ENCODE measurements at regions not wholly inside any gene's neighbourhood (a gene's known extent, or its start where the extent isn't known, plus 50 kb on each side); places are given as distances from the start of the nearest gene placed in this dataset.

GRCh38 chr3:4219227-4219568 lies 84.0 kb upstream of the SETMAR start:
- Histone ChIP-seq H3K9me3 (ENCODE audit: control insufficient read depth, insufficient read depth, low read depth, low read length) (no peaks in the 10 kb centered on the region), H3K36me3 (ENCODE audit: control insufficient read depth, insufficient read depth, low read length) (no peaks in the 10 kb centered on the region), H3K4me1 (ENCODE audit: control insufficient read depth, insufficient read depth, low read length) (no peaks in the 10 kb centered on the region), H3K4me3 (ENCODE audit: low read depth, low read length) (no peak overlapping the region), H3K9ac (ENCODE audit: low read length) (no peak overlapping the region), H3K27ac (ENCODE audit: low read depth, low read length) (no peak overlapping the region), H3K27me3 (ENCODE audit: control insufficient read depth, insufficient read depth, low read length) (no peaks in the 10 kb centered on the region)

GRCh38 chr3:4220065-4220464 lies 83.1 kb upstream of the SETMAR start:
- H3K9me3 ChIP-seq (ENCODE audit: control insufficient read depth, insufficient read depth, low read depth, low read length) = no peaks in the 10 kb centered on the region
- H3K4me1 ChIP-seq (ENCODE audit: control insufficient read depth, insufficient read depth, low read length) = no peaks in the 10 kb centered on the region
- H3K27me3 ChIP-seq (ENCODE audit: control insufficient read depth, insufficient read depth, low read length) = no peaks in the 10 kb centered on the region
- no peak overlapping the region for H3K27ac ChIP-seq (ENCODE audit: low read depth, low read length)
- no peak overlapping the region for H3K4me3 ChIP-seq (ENCODE audit: low read depth, low read length)
- H3K36me3 ChIP-seq (ENCODE audit: control insufficient read depth, insufficient read depth, low read length) = no peaks in the 10 kb centered on the region
- no peak overlapping the region for H3K9ac ChIP-seq (ENCODE audit: low read length)

- Histone ChIP-seq H3K9ac (ENCODE audit: low read length) (no peak overlapping the region), H3K36me3 (ENCODE audit: control insufficient read depth, insufficient read depth, low read length) (no peaks in the 10 kb centered on the region), H3K27me3 (ENCODE audit: control insufficient read depth, insufficient read depth, low read length) (no peaks in the 10 kb centered on the region), H3K4me1 (ENCODE audit: control insufficient read depth, insufficient read depth, low read length) (no peaks in the 10 kb centered on the region), H3K9me3 (ENCODE audit: control insufficient read depth, insufficient read depth, low read depth, low read length) (no peaks in the 10 kb centered on the region), H3K4me3 (ENCODE audit: low read depth, low read length) (no peak overlapping the region), H3K27ac (ENCODE audit: low read depth, low read length) (no peak overlapping the region)
Measured at GRCh38 chr3:4222574-4223175, 80.5 kb upstream of the SETMAR start.

GRCh38 chr3:4223777-4224176 lies 79.4 kb upstream of the SETMAR start:
- Histone ChIP-seq H3K9ac (ENCODE audit: low read length) (no peak overlapping the region), H3K4me3 (ENCODE audit: low read depth, low read length) (no peak overlapping the region), H3K27me3 (ENCODE audit: control insufficient read depth, insufficient read depth, low read length) (no peaks in the 10 kb centered on the region), H3K4me1 (ENCODE audit: control insufficient read depth, insufficient read depth, low read length) (no peaks in the 10 kb centered on the region), H3K36me3 (ENCODE audit: control insufficient read depth, insufficient read depth, low read length) (no peaks in the 10 kb centered on the region), H3K27ac (ENCODE audit: low read depth, low read length) (no peak overlapping the region), H3K9me3 (ENCODE audit: control insufficient read depth, insufficient read depth, low read depth, low read length) (no peaks in the 10 kb centered on the region)

- Histone ChIP-seq H3K27ac (ENCODE audit: low read depth, low read length) (no peak overlapping the region), H3K27me3 (ENCODE audit: control insufficient read depth, insufficient read depth, low read length) (no peaks in the 10 kb centered on the region), H3K36me3 (ENCODE audit: control insufficient read depth, insufficient read depth, low read length) (no peaks in the 10 kb centered on the region), H3K9me3 (ENCODE audit: control insufficient read depth, insufficient read depth, low read depth, low read length) (no peaks in the 10 kb centered on the region), H3K9ac (ENCODE audit: low read length) (no peak overlapping the region), H3K4me3 (ENCODE audit: low read depth, low read length) (no peak overlapping the region), H3K4me1 (ENCODE audit: control insufficient read depth, insufficient read depth, low read length) (no peaks in the 10 kb centered on the region)
Measured at GRCh38 chr3:4224331-4224730, 78.8 kb upstream of the SETMAR start.

GRCh38 chr3:4225005-4225471 lies 78.1 kb upstream of the SETMAR start:
- Histone ChIP-seq H3K9ac (ENCODE audit: low read length) (no peak overlapping the region), H3K4me3 (ENCODE audit: low read depth, low read length) (no peak overlapping the region), H3K27ac (ENCODE audit: low read depth, low read length) (no peak overlapping the region), H3K9me3 (ENCODE audit: control insufficient read depth, insufficient read depth, low read depth, low read length) (no peaks in the 10 kb centered on the region), H3K36me3 (ENCODE audit: control insufficient read depth, insufficient read depth, low read length) (no peaks in the 10 kb centered on the region), H3K27me3 (ENCODE audit: control insufficient read depth, insufficient read depth, low read length) (no peaks in the 10 kb centered on the region), H3K4me1 (ENCODE audit: control insufficient read depth, insufficient read depth, low read length) (no peaks in the 10 kb centered on the region)

- Histone ChIP-seq H3K27ac (ENCODE audit: low read depth, low read length) (no peak overlapping the region), H3K4me3 (ENCODE audit: low read depth, low read length) (no peak overlapping the region), H3K9me3 (ENCODE audit: control insufficient read depth, insufficient read depth, low read depth, low read length) (no peaks in the 10 kb centered on the region), H3K27me3 (ENCODE audit: control insufficient read depth, insufficient read depth, low read length) (peaks cover 3% of the 10 kb centered on the region; the same call in 1 of the 2 replicates), H3K9ac (ENCODE audit: low read length) (no peak overlapping the region), H3K4me1 (ENCODE audit: control insufficient read depth, insufficient read depth, low read length) (peaks cover 6% of the 10 kb centered on the region; the same call in 1 of the 2 replicates), H3K36me3 (ENCODE audit: control insufficient read depth, insufficient read depth, low read length) (no peaks in the 10 kb centered on the region)
Measured at GRCh38 chr3:4228295-4228694, 74.9 kb upstream of the SETMAR start.

GRCh38 chr3:4231041-4231440 lies 72.1 kb upstream of the SETMAR start:
- no peaks in the 10 kb centered on the region for H3K9me3 ChIP-seq (ENCODE audit: control insufficient read depth, insufficient read depth, low read depth, low read length)
- H3K4me3 ChIP-seq (ENCODE audit: low read depth, low read length) = no peak overlapping the region
- no peak overlapping the region for H3K27ac ChIP-seq (ENCODE audit: low read depth, low read length)
- no peaks in the 10 kb centered on the region for H3K36me3 ChIP-seq (ENCODE audit: control insufficient read depth, insufficient read depth, low read length)
- H3K4me1 ChIP-seq (ENCODE audit: control insufficient read depth, insufficient read depth, low read length) = peaks cover 6% of the 10 kb centered on the region; the same call in 1 of the 2 replicates
- H3K9ac ChIP-seq (ENCODE audit: low read length) = no peak overlapping the region
- H3K27me3 ChIP-seq (ENCODE audit: control insufficient read depth, insufficient read depth, low read length) = peaks cover 6% of the 10 kb centered on the region; the same call in 1 of the 2 replicates

GRCh38 chr3:4232798-4233197 lies 70.4 kb upstream of the SETMAR start:
- Histone ChIP-seq H3K9me3 (ENCODE audit: control insufficient read depth, insufficient read depth, low read depth, low read length) (no peaks in the 10 kb centered on the region), H3K4me3 (ENCODE audit: low read depth, low read length) (no peak overlapping the region), H3K9ac (ENCODE audit: low read length) (no peak overlapping the region), H3K36me3 (ENCODE audit: control insufficient read depth, insufficient read depth, low read length) (no peaks in the 10 kb centered on the region), H3K4me1 (ENCODE audit: control insufficient read depth, insufficient read depth, low read length) (peaks cover 6% of the 10 kb centered on the region; the same call in 1 of the 2 replicates), H3K27me3 (ENCODE audit: control insufficient read depth, insufficient read depth, low read length) (peaks cover 6% of the 10 kb centered on the region; the same call in 1 of the 2 replicates), H3K27ac (ENCODE audit: low read depth, low read length) (no peak overlapping the region)

- Histone ChIP-seq H3K36me3 (ENCODE audit: control insufficient read depth, insufficient read depth, low read length) (no peaks in the 10 kb centered on the region), H3K27ac (ENCODE audit: low read depth, low read length) (no peak overlapping the region), H3K9ac (ENCODE audit: low read length) (no peak overlapping the region), H3K9me3 (ENCODE audit: control insufficient read depth, insufficient read depth, low read depth, low read length) (no peaks in the 10 kb centered on the region), H3K27me3 (ENCODE audit: control insufficient read depth, insufficient read depth, low read length) (peaks cover 6% of the 10 kb centered on the region; the same call in 1 of the 2 replicates), H3K4me1 (ENCODE audit: control insufficient read depth, insufficient read depth, low read length) (peaks cover 6% of the 10 kb centered on the region; the same call in 1 of the 2 replicates), H3K4me3 (ENCODE audit: low read depth, low read length) (no peak overlapping the region)
Measured at GRCh38 chr3:4233488-4233887, 69.7 kb upstream of the SETMAR start.

- Histone ChIP-seq H3K9ac (ENCODE audit: low read length) (no peak overlapping the region), H3K27ac (ENCODE audit: low read depth, low read length) (no peak overlapping the region), H3K4me3 (ENCODE audit: low read depth, low read length) (no peak overlapping the region), H3K4me1 (ENCODE audit: control insufficient read depth, insufficient read depth, low read length) (peaks cover 6% of the 10 kb centered on the region; the same call in 1 of the 2 replicates), H3K9me3 (ENCODE audit: control insufficient read depth, insufficient read depth, low read depth, low read length) (no peaks in the 10 kb centered on the region), H3K27me3 (ENCODE audit: control insufficient read depth, insufficient read depth, low read length) (peaks cover 6% of the 10 kb centered on the region; the same call in 1 of the 2 replicates), H3K36me3 (ENCODE audit: control insufficient read depth, insufficient read depth, low read length) (no peaks in the 10 kb centered on the region)
Measured at GRCh38 chr3:4234889-4235288, 68.3 kb upstream of the SETMAR start.
